HEK293 (cell line): ENCODE measurements at regions not wholly inside any gene's neighbourhood (a gene's known extent, or its start where the extent isn't known, plus 50 kb on each side); places are given as distances from the start of the nearest gene placed in this dataset.

Experiments
- CTCF ChIA-PET: fragments of 350-600 bp; formaldehyde crosslinking; extraction: SDS; loops from one replicate; lab custom pipeline; 2021; ENCODE audit warnings: antibody characterized with exemption; lab: Yijun Ruan, JAX
- POLR2A ChIA-PET: fragments of 300-600 bp; formaldehyde crosslinking; extraction: SDS; loops from one replicate; lab custom pipeline; 2020; ENCODE audit warnings: antibody characterized with exemption, inconsistent platforms; lab: Yijun Ruan, JAX
- H3K27ac ChIP-seq: fragments of 200-500 bp; sonication (Bioruptor generic); 2 replicates; pipeline ENCODE4 v1.5.1; 2014; ENCODE audit warnings: low read depth, low read length, control low read depth, inconsistent platforms; ENCODE audit errors: extremely low read depth
- H3K36me3 ChIP-seq, 2 experiments: fragments of 200-500 bp in 1 of 2; sonication (Bioruptor generic) in 1 of 2; 1 replicate in 1 of 2; 2 replicates in 1 of 2; pipeline ENCODE4 v1.5.1; 2014 to 2017; ENCODE audit warnings: inconsistent platforms in 2 of 2, low read length in 2 of 2; ENCODE audit not compliant: control insufficient read depth in 2 of 2, insufficient read depth in 1 of 2
- H3K4me1 ChIP-seq: fragments of 200-500 bp; sonication (Bioruptor generic); 2 replicates; pipeline ENCODE4 v1.5.1; 2014; ENCODE audit warnings: mild to moderate bottlenecking, low read length, inconsistent platforms; ENCODE audit not compliant: control insufficient read depth, insufficient read depth
- H3K4me3 ChIP-seq: 2 replicates; pipeline ENCODE4 v1.5.1; 2011; ENCODE audit warnings: low read depth, mild to moderate bottlenecking, control low read depth, low read length, moderate library complexity
- H3K9me3 ChIP-seq: fragments of 200-500 bp; sonication (Bioruptor generic); 2 replicates; pipeline ENCODE4 v1.5.1; 2014; ENCODE audit warnings: low read depth, low read length, inconsistent platforms; ENCODE audit not compliant: control insufficient read depth, insufficient read depth
- HOXD13 ChIP-seq: sonication (generic); formaldehyde crosslinking; IDR thresholded peaks from 2 replicates; pipeline ENCODE4 v1.8.0; 2022; ENCODE audit warnings: missing genetic modification reagents, borderline replicate concordance
- IKZF3 ChIP-seq: fragments of 450-650 bp; IDR thresholded peaks from 2 replicates; pipeline ENCODE4 v1.5.0; 2018; ENCODE audit warnings: missing biosample characterization, mild to moderate bottlenecking, missing genetic modification characterization, moderate library complexity
- KLF16 ChIP-seq: fragments of 450-650 bp; formaldehyde crosslinking; IDR thresholded peaks from 2 replicates; pipeline ENCODE4 v1.5.1; 2017; ENCODE audit warnings: missing biosample characterization, missing genetic modification characterization
- SCRT2 ChIP-seq: fragments of 450-650 bp; formaldehyde crosslinking; IDR thresholded peaks from 2 replicates; pipeline ENCODE4 v1.5.1; 2016; ENCODE audit warnings: missing biosample characterization, missing genetic modification characterization
- SP2 ChIP-seq: fragments of 450-650 bp; formaldehyde crosslinking; IDR thresholded peaks from 2 replicates; pipeline ENCODE4 v1.5.1; 2016; ENCODE audit warnings: missing biosample characterization, missing genetic modification characterization
- ZBTB1 ChIP-seq: fragments of 450-650 bp; formaldehyde crosslinking; IDR thresholded peaks from 2 replicates; pipeline ENCODE4 v1.5.1; 2016; ENCODE audit warnings: missing biosample characterization, missing genetic modification characterization
- ZBTB20 ChIP-seq: fragments of 450-650 bp; formaldehyde crosslinking; IDR thresholded peaks from 2 replicates; pipeline ENCODE4 v1.5.1; 2016; ENCODE audit warnings: missing biosample characterization, missing genetic modification characterization
- ZNF202 ChIP-seq: fragments of 450-650 bp; formaldehyde crosslinking; IDR thresholded peaks from 2 replicates; pipeline ENCODE4 v1.5.1; 2016; ENCODE audit warnings: missing biosample characterization, missing genetic modification characterization, borderline replicate concordance
- ZNF221 ChIP-seq: fragments of 450-650 bp; formaldehyde crosslinking; IDR thresholded peaks from 2 replicates; pipeline ENCODE4 v1.5.1; 2017; ENCODE audit warnings: missing biosample characterization, missing genetic modification characterization, borderline replicate concordance
- ZNF248 ChIP-seq: fragments of 450-650 bp; formaldehyde crosslinking; IDR thresholded peaks from 2 replicates; pipeline ENCODE4 v1.5.1; 2017; ENCODE audit warnings: missing biosample characterization, missing genetic modification characterization
- ZNF302 ChIP-seq: fragments of 450-650 bp; formaldehyde crosslinking; IDR thresholded peaks from 2 replicates; pipeline ENCODE4 v1.5.1; 2016; ENCODE audit warnings: missing biosample characterization, missing genetic modification characterization, low read depth
- ZNF311 ChIP-seq: fragments of 450-650 bp; formaldehyde crosslinking; IDR thresholded peaks from 2 replicates; pipeline ENCODE4 v1.5.1; 2017; ENCODE audit warnings: missing biosample characterization, missing genetic modification characterization, borderline replicate concordance
- ZNF354C ChIP-seq: fragments of 450-650 bp; formaldehyde crosslinking; IDR thresholded peaks from 2 replicates; pipeline ENCODE4 v1.5.1; 2016; ENCODE audit warnings: missing biosample characterization, missing genetic modification characterization, low read depth, borderline replicate concordance
- ZNF391 ChIP-seq: fragments of 450-650 bp; formaldehyde crosslinking; IDR thresholded peaks from 2 replicates; pipeline ENCODE4 v1.5.1; 2016; ENCODE audit warnings: low read depth, missing biosample characterization, missing genetic modification characterization, borderline replicate concordance
- ZNF501 ChIP-seq: fragments of 450-650 bp; formaldehyde crosslinking; IDR thresholded peaks from 2 replicates; pipeline ENCODE4 v1.5.1; 2016; ENCODE audit warnings: missing biosample characterization, missing genetic modification characterization
- TF ChIP-seq, protein P1 (sequence below): fragments of 450-650 bp; formaldehyde crosslinking; IDR thresholded peaks from 2 replicates; pipeline ENCODE4 v1.5.1; 2016; ENCODE audit warnings: missing biosample characterization, missing genetic modification characterization
- TF ChIP-seq, protein P2 (sequence below): fragments of 450-650 bp; formaldehyde crosslinking; IDR thresholded peaks from 2 replicates; pipeline ENCODE4 v1.5.1; 2016; ENCODE audit warnings: missing biosample characterization, missing genetic modification characterization
- TF ChIP-seq, protein P3 (sequence below): IDR thresholded peaks from 2 replicates; pipeline ENCODE4 v1.6.1; 2011; ENCODE audit warnings: mild to moderate bottlenecking, low read depth, low read length, borderline replicate concordance
- TF ChIP-seq, protein P4 (sequence below): fragments of 450-650 bp; formaldehyde crosslinking; IDR thresholded peaks from 2 replicates; pipeline ENCODE4 v1.5.1; 2016; ENCODE audit warnings: missing biosample characterization, missing genetic modification characterization
- TF ChIP-seq, protein P5 (sequence below): fragments of 450-650 bp; formaldehyde crosslinking; IDR thresholded peaks from 2 replicates; pipeline ENCODE4 v1.5.1; 2016; ENCODE audit warnings: missing biosample characterization, missing genetic modification characterization
- TF ChIP-seq, protein P6 (sequence below): fragments of 450-650 bp; formaldehyde crosslinking; IDR thresholded peaks from 2 replicates; pipeline ENCODE4 v1.5.1; 2017; ENCODE audit warnings: missing biosample characterization, missing genetic modification characterization
- TF ChIP-seq, protein P7 (sequence below): fragments of 450-650 bp; formaldehyde crosslinking; IDR thresholded peaks from 2 replicates; pipeline ENCODE4 v1.5.1; 2016; ENCODE audit warnings: missing biosample characterization, missing genetic modification characterization

DNA sequence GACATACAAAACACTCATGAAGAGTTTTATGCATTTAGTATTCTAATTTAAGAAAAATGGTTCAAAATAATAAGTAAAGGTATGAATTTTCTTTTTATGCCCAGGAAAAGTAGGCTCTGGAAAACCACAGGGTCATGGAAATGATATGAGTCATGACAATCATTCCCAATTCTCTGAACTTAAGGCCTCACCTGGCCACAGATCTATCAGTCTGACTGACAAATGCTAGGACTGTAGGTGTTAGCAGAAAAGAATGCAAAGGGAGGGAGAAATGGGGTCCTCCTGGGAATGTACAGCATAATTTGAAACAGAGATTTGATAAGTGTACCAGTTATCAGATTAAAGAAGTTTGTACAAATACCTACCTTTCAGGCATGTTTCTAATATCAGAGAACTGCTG is 270.5 kb upstream of the ARSJ start:
- H3K4me1 ChIP-seq, result no peaks in the 10 kb centered on the region
- POLR2A ChIA-PET, result no interaction called here
- no peak overlapping the region for H3K27ac ChIP-seq
- CTCF ChIA-PET, result interaction anchor here (0.6 kb wide), 1 partner anchor 135 kb away, joined by 5 read pairs; no protein-coding TSS in a partner anchor
- no peak overlapping the region for H3K4me3 ChIP-seq
- no peaks in the 10 kb centered on the region; the same call in 1 of the 2 replicates for H3K9me3 ChIP-seq
- TF ChIP-seq ZNF202, result no peak
- no peak for TF ChIP-seq ZNF248 (tag by site-specific recombination)
- TF ChIP-seq, protein P1, sequence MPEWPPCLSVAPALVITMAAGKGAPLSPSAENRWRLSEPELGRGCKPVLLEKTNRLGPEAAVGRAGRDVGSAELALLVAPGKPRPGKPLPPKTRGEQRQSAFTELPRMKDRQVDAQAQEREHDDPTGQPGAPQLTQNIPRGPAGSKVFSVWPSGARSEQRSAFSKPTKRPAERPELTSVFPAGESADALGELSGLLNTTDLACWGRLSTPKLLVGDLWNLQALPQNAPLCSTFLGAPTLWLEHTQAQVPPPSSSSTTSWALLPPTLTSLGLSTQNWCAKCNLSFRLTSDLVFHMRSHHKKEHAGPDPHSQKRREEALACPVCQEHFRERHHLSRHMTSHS (tag by site-specific recombination), result no peak
- no peak for TF ChIP-seq ZNF501
- no peak for TF ChIP-seq KLF16 (tag by site-specific recombination)
- no peak for TF ChIP-seq IKZF3 (tag by site-specific recombination)
- TF ChIP-seq, protein P2, sequence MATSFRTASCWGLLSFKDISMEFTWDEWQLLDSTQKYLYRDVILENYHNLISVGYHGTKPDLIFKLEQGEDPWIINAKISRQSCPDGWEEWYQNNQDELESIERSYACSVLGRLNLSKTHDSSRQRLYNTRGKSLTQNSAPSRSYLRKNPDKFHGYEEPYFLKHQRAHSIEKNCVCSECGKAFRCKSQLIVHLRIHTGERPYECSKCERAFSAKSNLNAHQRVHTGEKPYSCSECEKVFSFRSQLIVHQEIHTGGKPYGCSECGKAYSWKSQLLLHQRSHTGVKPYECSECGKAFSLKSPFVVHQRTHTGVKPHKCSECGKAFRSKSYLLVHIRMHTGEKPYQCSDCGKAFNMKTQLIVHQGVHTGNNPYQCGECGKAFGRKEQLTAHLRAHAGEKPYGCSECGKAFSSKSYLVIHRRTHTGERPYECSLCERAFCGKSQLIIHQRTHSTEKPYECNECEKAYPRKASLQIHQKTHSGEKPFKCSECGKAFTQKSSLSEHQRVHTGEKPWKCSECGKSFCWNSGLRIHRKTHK (tag by site-specific recombination), result no peak
- TF ChIP-seq SCRT2 (tag by site-specific recombination), result no peak
- no peak for TF ChIP-seq ZNF354C
- no peak for TF ChIP-seq HOXD13 (CRISPR knock-in tag)
- H3K36me3 ChIP-seq, result no peaks in the 10 kb centered on the region

DNA sequence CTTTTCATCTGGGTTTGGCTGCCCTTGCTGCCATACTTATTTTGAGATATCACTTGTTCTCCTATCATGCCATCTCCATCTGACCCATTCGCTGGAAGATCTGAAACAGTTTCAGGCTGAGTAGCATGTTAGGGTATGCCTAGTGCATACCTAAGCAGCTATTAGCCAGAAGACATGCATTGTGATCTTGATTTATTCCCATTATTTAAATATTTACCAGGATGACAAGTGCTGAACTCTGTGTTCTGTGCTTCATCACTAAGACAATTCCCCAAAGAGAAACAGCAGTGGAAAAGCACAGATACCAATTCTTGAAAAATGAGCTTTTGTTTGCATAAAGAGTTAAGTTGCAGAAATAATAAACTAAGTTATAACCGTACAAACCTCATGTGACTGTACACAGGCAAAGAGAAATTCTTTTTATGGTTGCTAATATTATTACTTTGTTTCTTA is 271.0 kb upstream of the ARSJ start:
- CTCF ChIA-PET, result interaction anchor here (0.6 kb wide), 1 partner anchor 134 kb away, joined by 5 read pairs; no protein-coding TSS in a partner anchor

DNA sequence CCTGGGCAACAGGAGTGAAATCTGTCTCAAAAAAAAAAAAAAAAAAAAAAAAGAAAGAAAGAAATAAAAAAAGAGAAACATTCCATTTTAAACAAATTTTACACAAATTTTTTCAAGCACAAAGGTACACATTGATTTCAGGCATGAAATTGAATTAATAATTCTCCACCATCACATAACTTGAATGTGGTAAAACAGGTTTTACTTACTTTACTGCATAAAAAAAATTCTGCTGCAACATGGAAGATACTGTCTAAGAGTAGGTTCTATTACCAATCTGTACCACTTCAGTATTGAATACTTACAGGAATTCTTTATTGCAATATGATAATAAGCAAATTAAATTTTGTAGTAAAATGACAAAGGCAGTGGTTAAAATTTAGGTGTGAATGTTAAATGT is 271.6 kb upstream of the ARSJ start:
- H3K9me3 ChIP-seq, result no peaks in the 10 kb centered on the region; the same call in 1 of the 2 replicates
- no peaks in the 10 kb centered on the region for H3K36me3 ChIP-seq
- POLR2A ChIA-PET, result no interaction called here
- H3K27ac ChIP-seq, result no peak overlapping the region
- H3K4me3 ChIP-seq, result no peak overlapping the region
- no peaks in the 10 kb centered on the region for H3K4me1 ChIP-seq
- CTCF ChIA-PET, result no interaction called here
- TF ChIP-seq, protein P3, sequence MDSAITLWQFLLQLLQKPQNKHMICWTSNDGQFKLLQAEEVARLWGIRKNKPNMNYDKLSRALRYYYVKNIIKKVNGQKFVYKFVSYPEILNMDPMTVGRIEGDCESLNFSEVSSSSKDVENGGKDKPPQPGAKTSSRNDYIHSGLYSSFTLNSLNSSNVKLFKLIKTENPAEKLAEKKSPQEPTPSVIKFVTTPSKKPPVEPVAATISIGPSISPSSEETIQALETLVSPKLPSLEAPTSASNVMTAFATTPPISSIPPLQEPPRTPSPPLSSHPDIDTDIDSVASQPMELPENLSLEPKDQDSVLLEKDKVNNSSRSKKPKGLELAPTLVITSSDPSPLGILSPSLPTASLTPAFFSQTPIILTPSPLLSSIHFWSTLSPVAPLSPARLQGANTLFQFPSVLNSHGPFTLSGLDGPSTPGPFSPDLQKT, result no peak
- no peak for TF ChIP-seq ZNF221 (tag by site-specific recombination)
- TF ChIP-seq, protein P4, sequence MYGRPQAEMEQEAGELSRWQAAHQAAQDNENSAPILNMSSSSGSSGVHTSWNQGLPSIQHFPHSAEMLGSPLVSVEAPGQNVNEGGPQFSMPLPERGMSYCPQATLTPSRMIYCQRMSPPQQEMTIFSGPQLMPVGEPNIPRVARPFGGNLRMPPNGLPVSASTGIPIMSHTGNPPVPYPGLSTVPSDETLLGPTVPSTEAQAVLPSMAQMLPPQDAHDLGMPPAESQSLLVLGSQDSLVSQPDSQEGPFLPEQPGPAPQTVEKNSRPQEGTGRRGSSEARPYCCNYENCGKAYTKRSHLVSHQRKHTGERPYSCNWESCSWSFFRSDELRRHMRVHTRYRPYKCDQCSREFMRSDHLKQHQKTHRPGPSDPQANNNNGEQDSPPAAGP (tag by site-specific recombination), result no peak
- TF ChIP-seq, protein P5, sequence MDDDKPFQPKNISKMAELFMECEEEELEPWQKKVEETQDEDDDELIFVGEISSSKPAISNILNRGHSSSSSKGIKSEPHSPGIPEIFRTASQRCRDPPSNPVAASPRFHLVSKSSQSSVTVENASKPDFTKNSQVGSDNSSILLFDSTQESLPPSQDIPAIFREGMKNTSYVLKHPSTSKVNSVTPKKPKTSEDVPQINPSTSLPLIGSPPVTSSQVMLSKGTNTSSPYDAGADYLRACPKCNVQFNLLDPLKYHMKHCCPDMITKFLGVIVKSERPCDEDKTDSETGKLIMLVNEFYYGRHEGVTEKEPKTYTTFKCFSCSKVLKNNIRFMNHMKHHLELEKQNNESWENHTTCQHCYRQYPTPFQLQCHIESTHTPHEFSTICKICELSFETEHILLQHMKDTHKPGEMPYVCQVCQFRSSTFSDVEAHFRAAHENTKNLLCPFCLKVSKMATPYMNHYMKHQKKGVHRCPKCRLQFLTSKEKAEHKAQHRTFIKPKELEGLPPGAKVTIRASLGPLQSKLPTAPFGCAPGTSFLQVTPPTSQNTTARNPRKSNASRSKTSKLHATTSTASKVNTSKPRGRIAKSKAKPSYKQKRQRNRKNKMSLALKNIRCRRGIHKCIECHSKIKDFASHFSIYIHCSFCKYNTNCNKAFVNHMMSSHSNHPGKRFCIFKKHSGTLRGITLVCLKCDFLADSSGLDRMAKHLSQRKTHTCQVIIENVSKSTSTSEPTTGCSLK (tag by site-specific recombination), result no peak
- no peak for TF ChIP-seq SP2 (tag by site-specific recombination)
- TF ChIP-seq, protein P6, sequence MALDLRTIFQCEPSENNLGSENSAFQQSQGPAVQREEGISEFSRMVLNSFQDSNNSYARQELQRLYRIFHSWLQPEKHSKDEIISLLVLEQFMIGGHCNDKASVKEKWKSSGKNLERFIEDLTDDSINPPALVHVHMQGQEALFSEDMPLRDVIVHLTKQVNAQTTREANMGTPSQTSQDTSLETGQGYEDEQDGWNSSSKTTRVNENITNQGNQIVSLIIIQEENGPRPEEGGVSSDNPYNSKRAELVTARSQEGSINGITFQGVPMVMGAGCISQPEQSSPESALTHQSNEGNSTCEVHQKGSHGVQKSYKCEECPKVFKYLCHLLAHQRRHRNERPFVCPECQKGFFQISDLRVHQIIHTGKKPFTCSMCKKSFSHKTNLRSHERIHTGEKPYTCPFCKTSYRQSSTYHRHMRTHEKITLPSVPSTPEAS (tag by site-specific recombination), result no peak
- TF ChIP-seq ZNF311 (tag by site-specific recombination), result no peak
- TF ChIP-seq ZBTB1 (tag by site-specific recombination), result no peak
- no peak for TF ChIP-seq ZNF302 (tag by site-specific recombination)
- TF ChIP-seq, protein P7, sequence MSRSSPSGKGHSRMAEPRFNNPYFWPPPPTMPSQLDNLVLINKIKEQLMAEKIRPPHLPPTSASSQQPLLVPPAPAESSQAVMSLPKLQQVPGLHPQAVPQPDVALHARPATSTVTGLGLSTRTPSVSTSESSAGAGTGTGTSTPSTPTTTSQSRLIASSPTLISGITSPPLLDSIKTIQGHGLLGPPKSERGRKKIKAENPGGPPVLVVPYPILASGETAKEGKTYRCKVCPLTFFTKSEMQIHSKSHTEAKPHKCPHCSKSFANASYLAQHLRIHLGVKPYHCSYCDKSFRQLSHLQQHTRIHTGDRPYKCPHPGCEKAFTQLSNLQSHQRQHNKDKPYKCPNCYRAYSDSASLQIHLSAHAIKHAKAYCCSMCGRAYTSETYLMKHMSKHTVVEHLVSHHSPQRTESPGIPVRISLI (tag by site-specific recombination), result no peak

More for the DNA sequence above, 271.0 kb upstream of the ARSJ start:
- POLR2A ChIA-PET, result no interaction called here
- TF ChIP-seq ZBTB20 (tag by site-specific recombination), result no peak
- TF ChIP-seq ZNF391, result no peak
- TF ChIP-seq, protein P4 (tag by site-specific recombination), result no peak
- Histone ChIP-seq H3K4me1 (no peaks in the 10 kb centered on the region), H3K27ac (no peak overlapping the region), H3K4me3 (no peak overlapping the region), H3K9me3 (no peaks in the 10 kb centered on the region; the same call in 1 of the 2 replicates), H3K36me3 (no peaks in the 10 kb centered on the region)
